NCI-H1105 (cell line): ENCODE measurements at regions not wholly inside any gene's neighbourhood (a gene's known extent, or its start where the extent isn't known, plus 50 kb on each side); places are given as distances from the start of the nearest gene placed in this dataset.
"Not testable (repeated sequence)": the region's sequence is repeated elsewhere in the genome, so short reads cannot be mapped to it uniquely, and the experiment has no call there.

ENCODE experiments used
- DNase-seq: peaks from one replicate; lab custom pipeline; 2025; lab: John Stamatoyannopoulos, UW

DNA sequence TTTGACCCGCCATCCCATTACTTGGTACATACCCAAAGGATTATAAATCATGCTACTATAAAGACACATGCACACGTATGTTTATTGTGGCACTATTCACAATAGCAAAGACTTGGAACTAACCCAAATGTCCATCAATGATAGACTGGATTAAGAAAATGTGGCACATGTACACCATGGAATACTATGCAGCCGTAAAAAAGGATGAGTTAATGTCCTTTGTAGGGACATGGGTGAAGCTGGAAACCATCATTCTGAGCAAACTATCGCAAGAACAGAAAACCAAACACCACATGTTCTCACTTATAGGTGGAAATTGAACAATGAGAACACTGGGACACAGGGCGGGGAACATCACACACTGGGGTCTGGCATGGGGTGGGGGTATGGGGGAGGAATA lies 57.1 kb upstream of the GMDS start:
- not testable (repeated sequence) for DNase-seq

DNA sequence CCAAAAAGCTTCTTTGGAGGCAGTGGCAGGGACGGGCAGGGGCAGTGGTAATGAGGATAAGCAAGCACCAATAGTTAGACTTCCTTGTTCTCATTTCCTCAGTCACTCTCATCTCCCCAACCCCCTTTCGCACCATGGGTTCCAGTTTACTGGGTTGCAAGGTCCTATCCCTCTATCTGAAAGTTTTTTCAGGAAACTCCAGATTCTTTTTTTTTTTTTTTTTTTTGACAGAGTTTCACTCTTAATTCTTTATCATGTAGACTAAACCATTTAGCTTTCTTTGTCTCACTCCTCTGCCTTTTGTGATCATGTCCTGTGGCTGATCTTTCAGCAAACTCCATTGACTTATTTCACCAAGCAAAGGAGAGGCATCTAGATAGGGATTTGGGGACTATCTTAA lies 51.4 kb upstream of the GMDS start:
- no peak for DNase-seq
